Neural cell (in vitro differentiated cells): ENCODE measurements at regions not wholly inside any gene's neighbourhood (a gene's known extent, or its start where the extent isn't known, plus 50 kb on each side); places are given as distances from the start of the nearest gene placed in this dataset.

Experiments used
- H2AFZ ChIP-seq: fragments of 200-600, 300-800 bp; sonication (generic), shearing (Covaris generic); 2 replicates; pipeline ENCODE4 v1.6.0; 2014; ENCODE audit warnings: low read depth, mild to moderate bottlenecking, antibody characterized with exemption, low read length, moderate library complexity
- H3F3A ChIP-seq: fragments of 200-600 bp; shearing (Covaris generic); 2 replicates; pipeline ENCODE4 v1.6.1; 2016; ENCODE audit warnings: mild to moderate bottlenecking, moderate library complexity, mixed read lengths, antibody characterized with exemption, low read length; ENCODE audit not compliant: insufficient read depth, poor library complexity, severe bottlenecking
- H3K27ac ChIP-seq: fragments of 200-600, 300-800 bp; sonication (generic), shearing (Covaris generic); 2 replicates; pipeline ENCODE4 v1.5.1; 2014; ENCODE audit warnings: mild to moderate bottlenecking, low read length, moderate library complexity
- H3K27me3 ChIP-seq: fragments of 300-800, 200-600 bp; sonication (generic), shearing (Covaris generic); 2 replicates; pipeline ENCODE4 v1.6.0; 2014; ENCODE audit warnings: mild to moderate bottlenecking, low read depth, low read length, moderate library complexity; ENCODE audit not compliant: insufficient read depth
- H3K36me3 ChIP-seq: fragments of 300-800, 200-600 bp; sonication (generic), shearing (Covaris generic); 2 replicates; pipeline ENCODE4 v1.5.1; 2014; ENCODE audit warnings: mild to moderate bottlenecking, antibody characterized with exemption, low read length, moderate library complexity; ENCODE audit not compliant: insufficient read depth
- H3K4me2 ChIP-seq: fragments of 300-800, 200-600 bp; sonication (generic), shearing (Covaris generic); 2 replicates; pipeline ENCODE4 v1.6.0; 2014; ENCODE audit warnings: mild to moderate bottlenecking, low read length
- H3K4me3 ChIP-seq: fragments of 300-800, 200-600 bp; sonication (generic), shearing (Covaris generic); 2 replicates; pipeline ENCODE4 v1.5.1; 2014; ENCODE audit warnings: mild to moderate bottlenecking, low read length, moderate library complexity
- H3K79me2 ChIP-seq: fragments of 200-600 bp; shearing (Covaris generic); replicated peaks from 2 replicates; pipeline ENCODE4 v1.6.0; 2014; ENCODE audit warnings: mild to moderate bottlenecking, low read length, moderate library complexity; ENCODE audit not compliant: insufficient read depth
- H3K9ac ChIP-seq: fragments of 300-800, 200-600 bp; sonication (generic), shearing (Covaris generic); 2 replicates; pipeline ENCODE4 v1.6.1; 2016; ENCODE audit warnings: mild to moderate bottlenecking, low read length, mixed read lengths
- H3K9me2 ChIP-seq: fragments of 200-600 bp; shearing (Covaris generic); 2 replicates; pipeline ENCODE4 v1.6.1; 2016; ENCODE audit warnings: mild to moderate bottlenecking, low read length, mixed read lengths; ENCODE audit not compliant: insufficient read depth
- H3K9me3 ChIP-seq: fragments of 200-600, 300-800 bp; sonication (generic), shearing (Covaris generic); 2 replicates; pipeline ENCODE4 v1.6.1; 2016; ENCODE audit warnings: mild to moderate bottlenecking, mixed run types, low read length, moderate library complexity, mixed read lengths
- H4K20me1 ChIP-seq: fragments of 200-600 bp; shearing (Covaris generic); 2 replicates; pipeline ENCODE4 v1.6.1; 2016; ENCODE audit warnings: mild to moderate bottlenecking, mixed run types; ENCODE audit not compliant: insufficient read depth
- EP300 ChIP-seq: fragments of 450-650 bp; conservative IDR thresholded peaks from 2 replicates; pipeline ENCODE4 v1.6.1; 2014; ENCODE audit warnings: antibody characterized with exemption, mild to moderate bottlenecking, moderate library complexity; ENCODE audit not compliant: poor library complexity, severe bottlenecking
- EZH2 ChIP-seq: fragments of 200-600, 300-800 bp; shearing (Covaris generic), sonication (generic); IDR thresholded peaks from 2 replicates; pipeline ENCODE4 v1.6.1; 2014; ENCODE audit warnings: antibody characterized with exemption, low read length, borderline replicate concordance, mild to moderate bottlenecking; ENCODE audit not compliant: insufficient read depth, poor library complexity, severe bottlenecking
- MXI1 ChIP-seq: fragments of 450-650 bp; conservative IDR thresholded peaks from 2 replicates; pipeline ENCODE4 v1.6.1; 2014; ENCODE audit warnings: antibody characterized with exemption, mild to moderate bottlenecking; ENCODE audit not compliant: poor library complexity, severe bottlenecking
- POLR2AphosphoS5 ChIP-seq: IDR thresholded peaks from 2 replicates; pipeline ENCODE4 v1.6.1; 2012
- RAD21 ChIP-seq: fragments of 450-650 bp; conservative IDR thresholded peaks from 2 replicates; pipeline ENCODE4 v1.6.1; 2014; ENCODE audit warnings: antibody characterized with exemption, mild to moderate bottlenecking, moderate library complexity
- SMC3 ChIP-seq: fragments of 450-650 bp; conservative IDR thresholded peaks from 2 replicates; pipeline ENCODE4 v1.6.1; 2014; ENCODE audit warnings: antibody characterized with exemption, mild to moderate bottlenecking, moderate library complexity; ENCODE audit not compliant: poor library complexity
- TAF1 ChIP-seq: IDR thresholded peaks from 2 replicates; pipeline ENCODE4 v1.6.1; 2012; ENCODE audit warnings: low read depth
- TF ChIP-seq, protein P1 (sequence below): fragments of 450-650 bp; IDR thresholded peaks from 2 replicates; pipeline ENCODE4 v1.5.1; 2014; ENCODE audit warnings: antibody characterized with exemption, mild to moderate bottlenecking, moderate library complexity; ENCODE audit not compliant: poor library complexity, severe bottlenecking
- TF ChIP-seq, protein P2 (sequence below): IDR thresholded peaks from 2 replicates; pipeline ENCODE4 v1.6.1; 2012; ENCODE audit warnings: borderline replicate concordance

DNA sequence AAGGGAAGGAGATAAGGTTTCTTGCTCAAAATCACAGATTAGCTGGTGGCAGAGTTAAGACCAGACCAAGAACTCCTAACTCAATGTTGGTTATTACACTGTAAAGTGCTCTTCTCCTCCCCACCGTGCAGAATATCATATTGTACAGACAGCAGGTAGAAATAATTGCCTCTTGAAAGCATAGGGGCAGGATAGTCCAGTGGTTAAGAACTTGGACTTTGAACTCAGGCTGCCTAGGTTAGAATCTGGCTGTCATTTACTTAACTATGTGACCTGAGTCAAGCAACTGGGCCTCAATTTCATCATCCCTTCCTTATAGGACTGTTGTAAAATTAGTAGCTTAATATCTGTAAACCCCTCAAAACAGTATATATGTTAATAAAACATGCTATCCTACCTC, 114.9 kb upstream of the HIVEP3 start:
- Histone ChIP-seq H3K9me3 (no peaks in the 10 kb centered on the region), H3K27ac (no peak overlapping the region), H3F3A (no peaks in the 10 kb centered on the region), H3K27me3 (peaks cover 10% of the 10 kb centered on the region), H3K9me2 (no peaks in the 10 kb centered on the region), H3K36me3 (no peaks in the 10 kb centered on the region), H3K4me2 (no peak overlapping the region), H3K79me2 (no peaks in the 10 kb centered on the region), H3K9ac (no peak overlapping the region), H2AFZ (no peak overlapping the region), H4K20me1 (no peaks in the 10 kb centered on the region), H3K4me3 (no peak overlapping the region)
- no peak for TF ChIP-seq MXI1
- TF ChIP-seq RAD21: no peak
- TF ChIP-seq EP300: no peak
- TF ChIP-seq, protein P1, sequence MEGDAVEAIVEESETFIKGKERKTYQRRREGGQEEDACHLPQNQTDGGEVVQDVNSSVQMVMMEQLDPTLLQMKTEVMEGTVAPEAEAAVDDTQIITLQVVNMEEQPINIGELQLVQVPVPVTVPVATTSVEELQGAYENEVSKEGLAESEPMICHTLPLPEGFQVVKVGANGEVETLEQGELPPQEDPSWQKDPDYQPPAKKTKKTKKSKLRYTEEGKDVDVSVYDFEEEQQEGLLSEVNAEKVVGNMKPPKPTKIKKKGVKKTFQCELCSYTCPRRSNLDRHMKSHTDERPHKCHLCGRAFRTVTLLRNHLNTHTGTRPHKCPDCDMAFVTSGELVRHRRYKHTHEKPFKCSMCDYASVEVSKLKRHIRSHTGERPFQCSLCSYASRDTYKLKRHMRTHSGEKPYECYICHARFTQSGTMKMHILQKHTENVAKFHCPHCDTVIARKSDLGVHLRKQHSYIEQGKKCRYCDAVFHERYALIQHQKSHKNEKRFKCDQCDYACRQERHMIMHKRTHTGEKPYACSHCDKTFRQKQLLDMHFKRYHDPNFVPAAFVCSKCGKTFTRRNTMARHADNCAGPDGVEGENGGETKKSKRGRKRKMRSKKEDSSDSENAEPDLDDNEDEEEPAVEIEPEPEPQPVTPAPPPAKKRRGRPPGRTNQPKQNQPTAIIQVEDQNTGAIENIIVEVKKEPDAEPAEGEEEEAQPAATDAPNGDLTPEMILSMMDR: no peak
- no peak for TF ChIP-seq SMC3
- no peak for TF ChIP-seq TAF1
- TF ChIP-seq EZH2: no peak
- no peak for TF ChIP-seq POLR2AphosphoS5
- TF ChIP-seq, protein P2, sequence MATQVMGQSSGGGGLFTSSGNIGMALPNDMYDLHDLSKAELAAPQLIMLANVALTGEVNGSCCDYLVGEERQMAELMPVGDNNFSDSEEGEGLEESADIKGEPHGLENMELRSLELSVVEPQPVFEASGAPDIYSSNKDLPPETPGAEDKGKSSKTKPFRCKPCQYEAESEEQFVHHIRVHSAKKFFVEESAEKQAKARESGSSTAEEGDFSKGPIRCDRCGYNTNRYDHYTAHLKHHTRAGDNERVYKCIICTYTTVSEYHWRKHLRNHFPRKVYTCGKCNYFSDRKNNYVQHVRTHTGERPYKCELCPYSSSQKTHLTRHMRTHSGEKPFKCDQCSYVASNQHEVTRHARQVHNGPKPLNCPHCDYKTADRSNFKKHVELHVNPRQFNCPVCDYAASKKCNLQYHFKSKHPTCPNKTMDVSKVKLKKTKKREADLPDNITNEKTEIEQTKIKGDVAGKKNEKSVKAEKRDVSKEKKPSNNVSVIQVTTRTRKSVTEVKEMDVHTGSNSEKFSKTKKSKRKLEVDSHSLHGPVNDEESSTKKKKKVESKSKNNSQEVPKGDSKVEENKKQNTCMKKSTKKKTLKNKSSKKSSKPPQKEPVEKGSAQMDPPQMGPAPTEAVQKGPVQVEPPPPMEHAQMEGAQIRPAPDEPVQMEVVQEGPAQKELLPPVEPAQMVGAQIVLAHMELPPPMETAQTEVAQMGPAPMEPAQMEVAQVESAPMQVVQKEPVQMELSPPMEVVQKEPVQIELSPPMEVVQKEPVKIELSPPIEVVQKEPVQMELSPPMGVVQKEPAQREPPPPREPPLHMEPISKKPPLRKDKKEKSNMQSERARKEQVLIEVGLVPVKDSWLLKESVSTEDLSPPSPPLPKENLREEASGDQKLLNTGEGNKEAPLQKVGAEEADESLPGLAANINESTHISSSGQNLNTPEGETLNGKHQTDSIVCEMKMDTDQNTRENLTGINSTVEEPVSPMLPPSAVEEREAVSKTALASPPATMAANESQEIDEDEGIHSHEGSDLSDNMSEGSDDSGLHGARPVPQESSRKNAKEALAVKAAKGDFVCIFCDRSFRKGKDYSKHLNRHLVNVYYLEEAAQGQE: no peak

DNA sequence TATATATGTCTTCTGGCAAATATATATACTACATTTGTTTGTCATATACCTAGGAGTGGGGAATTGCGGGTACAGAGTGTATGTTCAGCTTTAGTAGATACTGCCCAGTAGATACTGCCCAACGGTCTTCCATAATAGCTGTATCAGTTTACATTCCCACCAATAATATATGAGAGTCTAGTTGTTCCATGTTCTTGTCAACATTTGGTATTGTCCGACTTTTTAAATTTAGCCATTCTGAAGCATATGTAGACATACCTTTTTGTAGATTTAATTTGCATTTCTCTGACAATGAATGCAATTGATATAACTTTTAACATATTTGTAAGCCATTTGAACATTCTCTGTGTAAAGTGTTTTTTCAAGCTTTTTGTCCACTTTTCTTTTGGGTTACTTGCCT, 99.0 kb upstream of the HIVEP3 start:
- Histone ChIP-seq H3K27ac (no peak overlapping the region), H3K4me3 (no peak overlapping the region), H3K9ac (no peak overlapping the region), H3K9me2 (no peaks in the 10 kb centered on the region), H4K20me1 (no peaks in the 10 kb centered on the region), H3K4me2 (no peak overlapping the region), H3K79me2 (no peaks in the 10 kb centered on the region), H3K27me3 (no peaks in the 10 kb centered on the region), H2AFZ (no peak overlapping the region), H3F3A (no peaks in the 10 kb centered on the region), H3K9me3 (peaks cover 4% of the 10 kb centered on the region), H3K36me3 (no peaks in the 10 kb centered on the region)
- TF ChIP-seq, protein P1: no peak
- TF ChIP-seq EZH2: no peak
